Spleen (tissue), 7 donors: ENCODE measurements at regions not wholly inside any gene's neighbourhood (a gene's known extent, or its start where the extent isn't known, plus 50 kb on each side); places are given as distances from the start of the nearest gene placed in this dataset.

Experiments
- CTCF ChIP-seq, 11 experiments: fragments of 200-600 bp in 7 of 11; fragments of 450-650 bp in 4 of 11; sonication (generic) in 4 of 11; IDR thresholded peaks in 8 of 11; conservative IDR thresholded peaks in 3 of 11; 1 replicate in 7 of 11; 2 replicates in 4 of 11; pipeline versions ENCODE4 v1.4.0 to v1.8.0; 2016 to 2021; ENCODE audit warnings: antibody characterized with exemption in 11 of 11, inconsistent platforms in 4 of 11, mild to moderate bottlenecking in 1 of 11
- POLR2A ChIP-seq, 3 donors: fragments of 450-650 bp; IDR thresholded peaks; one replicate each; pipeline ENCODE4 v1.5.1; 2017; ENCODE audit warnings: antibody characterized with exemption in 3 of 3, mild to moderate bottlenecking in 1 of 3
- POLR2AphosphoS5 ChIP-seq, 3 donors: sonication (generic); formaldehyde crosslinking; IDR thresholded peaks; one replicate each; pipeline ENCODE4 v1.5.1; 2017; ENCODE audit warnings: antibody characterized with exemption in 3 of 3
- donor health status: DM: no; HTN: no; CAD: no; lungs with moderate emphysema.
- donor health status: DM: no; HTN: no; CAD: no.
- donor health status: DM: no; HTN: no; CAD: no.

GRCh38 chr6:90955246-90955645, 368.4 kb upstream of the MAP3K7 start:
- TF ChIP-seq CTCF (IDR thresholded peaks at IDR 0.05 in 8 of 11, conservative IDR thresholded peaks at IDR 0.05 in 3 of 11) = no peak
- no peak for TF ChIP-seq POLR2A (IDR thresholded peaks at IDR 0.05)
- no peak for TF ChIP-seq POLR2AphosphoS5 (IDR thresholded peaks at IDR 0.05)
